Lower leg skin (tissue), 3 donors: ENCODE measurements at regions not wholly inside any gene's neighbourhood (a gene's known extent, or its start where the extent isn't known, plus 50 kb on each side); places are given as distances from the start of the nearest gene placed in this dataset.

Source experiments
- CTCF ChIP-seq, 3 donors: fragments of 450-650 bp; IDR thresholded peaks; one replicate each; pipeline ENCODE4 v1.5.1; 2016; ENCODE audit warnings: antibody characterized with exemption in 3 of 3, mild to moderate bottlenecking in 3 of 3, moderate library complexity in 2 of 3
- POLR2A ChIP-seq, 2 donors: fragments of 450-650 bp; IDR thresholded peaks; one replicate each; pipeline ENCODE4 v1.6.1; 2016 to 2017; ENCODE audit warnings: antibody characterized with exemption in 2 of 2, mild to moderate bottlenecking in 1 of 2, moderate library complexity in 1 of 2

- TF ChIP-seq POLR2A (IDR thresholded peaks at IDR 0.05) (no peak), CTCF (IDR thresholded peaks at IDR 0.05) (no peak)
Measured at GRCh38 chr22:25375683-25376082, 156.2 kb downstream of the CRYBB2 start.
